GM18498 (cell line): ENCODE measurements at regions not wholly inside any gene's neighbourhood (a gene's known extent, or its start where the extent isn't known, plus 50 kb on each side); places are given as distances from the start of the nearest gene placed in this dataset.
"Not testable (repeated sequence)": the region's sequence is repeated elsewhere in the genome, so short reads cannot be mapped to it uniquely, and the experiment has no call there.

ENCODE experiments used
- ATAC-seq: cut with Tn5 transposase; IDR thresholded peaks from one replicate; pipeline ENCODE4 v1.9.1; 2021; ENCODE audit warnings: mild to moderate bottlenecking, moderate library complexity; ENCODE audit not compliant: unreplicated experiment

DNA sequence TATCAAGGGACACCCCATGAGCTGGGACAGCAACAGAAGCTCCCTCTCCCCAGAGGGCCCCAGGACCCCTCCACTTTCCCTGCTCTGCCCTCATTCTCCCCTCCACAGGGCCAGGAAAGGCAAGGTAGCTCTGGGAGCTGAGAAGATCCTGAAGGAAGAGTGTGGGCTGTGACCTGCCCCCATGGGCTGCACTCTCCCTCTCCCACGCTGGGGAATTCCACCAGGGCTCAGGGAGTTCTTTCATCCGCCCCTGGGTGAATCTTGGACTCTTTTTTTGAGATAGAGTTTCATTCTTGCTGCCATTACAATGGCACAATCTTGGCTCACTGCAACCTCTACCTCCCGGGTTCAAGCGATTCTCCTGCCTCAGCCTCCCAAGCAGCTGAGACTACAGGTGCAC is 73.8 kb downstream of the C9orf50 start:
- ATAC-seq, result no peak

DNA sequence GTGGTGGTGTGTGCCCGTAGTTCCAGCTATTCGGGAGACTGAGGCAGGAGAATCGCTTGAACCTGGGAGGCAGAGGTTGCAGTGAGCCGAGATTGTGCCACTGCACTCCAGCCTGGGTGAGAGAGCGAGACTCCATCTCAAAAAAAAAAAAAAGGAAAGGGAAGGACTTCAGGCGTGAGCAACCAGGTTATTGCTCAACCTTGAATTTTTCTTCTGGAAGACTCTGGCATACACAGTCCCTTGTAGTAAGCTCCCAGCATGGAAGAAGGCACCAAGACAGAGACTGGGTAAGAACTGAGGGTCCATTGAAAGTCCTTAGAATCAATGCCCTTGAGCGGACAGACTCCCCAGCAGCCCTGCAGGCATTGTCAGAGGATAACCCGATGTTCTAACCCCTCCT is 75.0 kb downstream of the C9orf50 start:
- not testable (repeated sequence) for ATAC-seq

DNA sequence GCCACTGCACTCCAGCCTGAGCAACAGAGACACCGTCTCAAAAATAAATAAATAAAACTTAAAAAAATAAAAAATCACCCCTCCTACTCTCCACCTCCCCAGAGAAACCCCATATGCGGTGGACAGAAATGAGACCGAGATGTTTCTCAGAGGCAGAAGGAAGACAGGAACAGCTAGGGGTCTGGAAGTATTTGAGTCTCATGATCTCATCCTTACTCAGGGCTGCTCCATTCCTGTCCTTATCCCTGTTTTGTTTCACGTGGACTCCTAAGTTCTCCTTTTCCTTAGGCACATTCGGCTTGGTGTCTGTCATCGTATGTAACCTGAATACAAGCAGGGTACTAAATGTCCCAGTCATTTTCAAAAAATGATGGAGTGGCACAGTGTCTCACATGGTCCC is 76.1 kb downstream of the C9orf50 start:
- no peak for ATAC-seq

DNA sequence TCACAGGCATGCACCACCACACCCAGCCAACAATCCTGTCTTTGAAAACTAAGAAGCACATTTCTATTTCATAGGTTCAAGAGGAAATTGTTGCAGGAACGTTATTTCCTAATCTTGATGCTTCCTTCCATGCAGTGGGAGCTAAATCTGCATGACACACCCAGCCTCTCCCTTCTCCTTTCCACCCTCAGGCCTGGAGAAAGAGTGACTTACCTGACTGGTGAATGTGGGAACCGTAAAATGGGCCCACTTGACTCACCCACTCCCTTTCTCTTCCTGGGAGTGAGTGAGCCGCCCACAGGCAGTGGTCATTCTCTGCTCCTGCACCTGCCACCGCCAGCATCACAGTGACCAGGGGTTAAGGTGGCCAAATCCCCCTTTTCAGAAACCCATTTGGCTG is 78.2 kb downstream of the C9orf50 start:
- no peak for ATAC-seq

DNA sequence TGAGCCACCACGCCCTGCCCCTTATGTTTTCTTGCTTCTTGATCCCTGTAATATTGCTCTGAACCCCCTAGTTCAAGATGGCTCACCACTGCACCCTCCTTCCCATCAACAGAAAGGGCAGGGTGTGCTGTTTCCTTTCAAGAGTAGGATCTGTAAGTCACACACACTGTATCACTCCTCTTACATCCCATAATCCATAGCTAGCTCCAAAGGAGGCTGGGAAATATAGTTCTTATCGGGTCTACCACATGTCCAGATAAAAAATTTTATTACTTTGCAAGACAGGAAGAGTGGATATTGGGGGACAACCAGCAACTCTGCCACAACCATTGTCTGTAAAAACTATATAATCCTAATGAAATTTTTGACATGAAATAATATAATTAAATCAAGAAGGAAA is 79.6 kb downstream of the C9orf50 start:
- ATAC-seq, result no peak

DNA sequence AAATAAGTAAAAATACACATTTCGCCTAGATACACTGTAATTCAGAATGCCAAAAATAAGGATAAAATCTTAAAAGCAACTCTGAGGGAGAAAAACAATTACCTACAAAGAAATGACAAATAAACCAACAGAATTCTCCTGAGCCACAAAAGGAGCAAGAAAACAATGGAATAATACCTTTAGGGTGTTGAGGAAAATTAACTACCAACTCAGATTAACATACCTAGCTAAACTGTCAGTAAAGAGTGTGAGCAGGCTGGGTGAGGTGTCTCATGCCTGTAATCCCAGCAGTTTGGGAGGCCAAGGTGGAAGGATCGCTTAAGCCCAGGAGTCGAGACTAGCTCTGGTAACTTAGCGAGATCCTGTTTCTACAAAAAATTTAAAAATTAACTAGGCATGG is 81.5 kb downstream of the C9orf50 start:
- ATAC-seq, result no peak

DNA sequence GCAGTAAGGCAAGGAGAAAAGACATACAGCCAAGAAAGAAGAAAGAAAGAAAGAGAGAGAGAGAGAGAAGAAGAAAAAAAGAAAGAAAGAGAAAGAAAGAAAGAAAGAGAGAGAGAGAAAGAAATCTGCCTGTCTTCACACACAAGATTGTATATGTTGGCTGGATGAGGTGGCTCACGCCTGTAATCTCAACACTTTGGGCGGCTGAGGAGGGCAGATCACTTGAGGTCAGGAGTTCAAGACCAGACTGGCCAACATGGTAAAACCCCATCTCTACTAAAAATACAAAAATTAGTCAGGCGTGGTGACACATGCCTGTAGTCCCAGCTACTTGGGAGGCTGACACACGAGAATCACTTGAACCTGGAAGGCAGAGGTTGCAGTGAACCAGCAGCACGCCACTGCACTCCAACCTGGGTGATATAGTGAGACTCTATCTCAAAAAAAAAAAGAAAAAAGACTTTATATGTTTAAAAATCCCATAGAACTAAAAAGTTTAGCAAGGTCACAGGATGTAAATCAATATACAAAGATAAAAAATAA is 89.0 kb downstream of the C9orf50 start:
- ATAC-seq, result not testable (repeated sequence)

DNA sequence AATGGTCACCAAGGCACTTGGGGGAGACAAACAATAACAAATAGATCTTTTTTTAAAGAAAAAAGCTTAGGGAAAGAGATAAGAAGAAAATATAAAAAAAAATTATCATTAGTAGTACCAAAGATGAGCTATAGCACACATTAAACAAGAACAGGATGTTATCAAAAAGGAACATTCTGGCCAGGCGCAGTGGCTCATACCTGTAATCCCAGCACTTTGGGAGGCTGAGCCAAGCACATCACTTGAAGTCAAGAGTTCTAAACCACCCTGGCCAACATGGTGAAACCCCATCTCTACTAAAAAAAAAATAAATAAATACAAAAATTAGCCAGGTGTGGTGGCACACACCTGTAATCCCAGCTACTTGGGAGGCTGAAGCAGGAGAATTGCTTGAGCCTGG is 92.9 kb downstream of the C9orf50 start:
- not testable (repeated sequence) for ATAC-seq

DNA sequence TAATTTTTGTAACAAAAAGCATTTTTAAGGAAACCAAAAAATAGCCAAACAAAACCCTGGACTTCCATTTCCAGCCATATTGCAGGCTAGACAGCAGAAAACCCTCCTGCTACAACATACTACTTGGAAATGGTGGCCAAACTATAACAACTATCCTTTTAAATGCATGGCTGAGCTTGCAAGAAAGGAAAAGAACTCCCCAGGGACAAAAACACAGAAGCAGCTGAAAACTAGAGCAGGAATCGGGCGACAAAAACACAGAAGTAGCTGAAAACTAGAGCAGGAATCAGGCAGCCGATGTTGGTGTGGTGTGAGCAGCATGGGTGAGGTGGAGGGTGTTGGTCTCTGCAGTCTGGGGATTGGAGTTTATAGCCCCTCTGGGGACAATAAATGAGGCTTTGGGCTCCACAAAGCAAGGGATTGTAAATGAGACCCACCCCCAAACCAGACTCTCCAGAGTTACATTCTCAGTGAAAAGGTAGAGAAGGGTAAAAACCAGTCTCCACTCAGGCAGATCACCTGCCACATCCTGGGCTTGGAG is 95.2 kb downstream of the C9orf50 start:
- ATAC-seq, result no peak

DNA sequence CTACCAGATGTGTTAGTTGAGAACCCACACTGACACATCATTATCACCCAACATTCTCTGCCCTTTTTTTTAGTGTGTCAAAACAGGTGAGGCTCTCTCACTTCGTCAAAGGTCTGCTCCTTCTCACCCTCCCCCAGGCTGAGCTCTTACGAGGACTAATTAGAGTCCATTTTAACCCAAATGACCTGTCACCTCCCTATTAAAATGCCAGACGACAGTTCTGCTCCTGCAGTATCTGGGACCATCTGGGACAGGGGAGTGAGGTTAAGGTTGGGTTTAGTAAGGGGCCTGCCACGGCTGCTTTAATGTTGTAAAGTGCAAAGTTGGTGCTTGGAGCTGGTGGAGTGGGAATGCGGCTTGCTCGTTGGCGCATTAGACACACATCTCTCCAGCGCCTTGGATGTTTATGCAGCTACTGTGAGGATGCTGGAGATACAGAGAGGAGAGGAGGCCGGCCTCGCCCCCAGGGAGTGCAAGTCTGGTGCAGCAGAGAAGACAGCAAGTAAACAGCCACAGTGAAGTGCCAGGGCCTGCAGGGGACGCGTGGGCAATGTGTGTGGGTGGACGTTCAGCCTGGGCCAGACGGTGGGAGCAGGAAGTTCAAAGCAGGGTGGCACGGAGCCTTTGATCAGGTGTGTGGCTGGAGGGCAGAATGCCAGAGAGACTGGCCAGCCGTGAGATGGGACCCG is 96.2 kb downstream of the C9orf50 start:
- ATAC-seq, result no peak

DNA sequence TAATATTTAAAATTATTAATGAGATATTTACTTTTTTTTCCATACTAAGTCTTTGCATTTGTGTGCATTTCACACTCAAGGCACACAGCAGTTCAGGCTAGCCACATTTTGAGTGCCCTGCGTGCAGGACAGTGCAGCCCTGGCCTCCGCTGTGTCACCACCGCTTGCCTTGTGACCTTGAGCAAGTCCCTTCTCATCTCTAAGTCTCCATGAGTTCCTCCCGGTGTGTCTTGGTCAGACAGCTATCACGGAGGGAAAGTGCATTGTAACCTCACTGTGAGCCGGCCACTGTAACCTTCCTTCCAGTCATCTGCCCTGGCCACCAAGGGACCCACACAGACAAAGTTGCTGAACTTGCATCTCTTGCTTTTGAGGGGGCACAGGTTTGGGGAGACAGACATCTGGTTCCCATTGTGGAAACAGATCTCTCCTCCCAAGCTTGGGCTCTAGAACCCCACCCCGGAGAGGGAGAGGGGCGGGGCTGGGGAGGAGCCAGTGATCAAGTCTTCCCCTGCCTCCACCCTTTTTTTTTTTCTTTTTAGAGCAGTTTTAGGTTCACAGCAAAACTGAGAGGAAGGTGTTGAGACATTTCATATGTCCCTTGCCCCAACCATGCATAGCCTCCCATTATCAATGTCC is 96.8 kb downstream of the C9orf50 start:
- no peak for ATAC-seq

DNA sequence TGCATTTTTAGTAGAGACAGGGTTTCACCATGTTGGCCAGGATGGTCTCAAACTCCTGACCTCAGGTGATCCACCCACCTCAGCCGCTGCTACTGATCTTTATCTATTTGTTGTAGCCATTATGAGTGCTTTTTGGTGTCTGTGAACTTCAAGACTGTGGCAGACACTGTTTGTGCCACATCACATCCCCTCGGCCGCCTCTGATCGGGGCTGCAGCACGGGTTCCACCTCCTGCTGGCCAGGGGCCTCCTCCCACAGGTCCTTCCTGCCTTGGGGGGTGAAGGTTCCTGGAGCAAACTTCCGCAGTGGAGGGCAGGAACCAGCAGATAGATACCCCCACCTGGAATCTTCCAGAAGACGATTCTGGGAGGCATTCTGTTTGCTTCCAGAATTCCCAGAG is 98.5 kb downstream of the C9orf50 start:
- ATAC-seq, result no peak

DNA sequence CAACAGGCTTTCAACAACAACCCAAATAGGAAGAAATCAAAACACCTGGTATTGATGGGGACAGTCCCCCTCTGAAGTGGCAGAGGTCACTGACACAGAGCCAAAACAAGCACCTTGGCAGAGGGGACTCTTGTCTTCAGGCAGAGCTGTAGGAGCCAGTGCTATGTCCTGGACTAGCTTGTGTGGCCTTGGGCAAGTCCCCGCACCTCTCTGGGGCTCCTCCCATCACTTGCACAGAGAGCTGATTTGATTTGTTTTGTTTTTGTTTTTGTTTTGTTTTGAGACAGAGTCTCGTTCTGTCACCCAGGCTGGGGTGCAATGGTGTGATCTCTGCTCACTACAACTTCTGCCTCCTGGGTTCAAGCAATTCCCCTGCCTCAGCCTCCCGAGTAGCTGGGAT is 100.8 kb downstream of the C9orf50 start:
- ATAC-seq, result no peak

DNA sequence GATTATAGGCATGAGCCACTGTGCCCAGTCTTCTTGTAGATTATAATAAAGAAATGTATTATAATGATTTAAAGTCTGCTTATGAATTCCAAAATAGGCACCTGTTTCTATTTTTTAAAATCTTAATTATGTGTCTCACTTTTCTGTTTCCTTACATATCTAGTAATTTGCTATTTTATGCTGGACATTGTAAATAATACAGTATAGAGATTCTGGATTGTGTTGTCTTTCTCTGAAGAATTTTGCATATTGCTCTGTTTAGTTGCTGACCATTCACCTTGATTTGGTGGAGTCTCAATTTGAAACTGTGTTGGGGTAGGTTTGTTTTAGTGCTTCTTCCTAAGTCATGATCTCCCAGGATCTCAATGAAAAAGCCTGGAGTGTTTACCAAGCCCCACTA is 102.8 kb downstream of the C9orf50 start:
- ATAC-seq, result no peak

DNA sequence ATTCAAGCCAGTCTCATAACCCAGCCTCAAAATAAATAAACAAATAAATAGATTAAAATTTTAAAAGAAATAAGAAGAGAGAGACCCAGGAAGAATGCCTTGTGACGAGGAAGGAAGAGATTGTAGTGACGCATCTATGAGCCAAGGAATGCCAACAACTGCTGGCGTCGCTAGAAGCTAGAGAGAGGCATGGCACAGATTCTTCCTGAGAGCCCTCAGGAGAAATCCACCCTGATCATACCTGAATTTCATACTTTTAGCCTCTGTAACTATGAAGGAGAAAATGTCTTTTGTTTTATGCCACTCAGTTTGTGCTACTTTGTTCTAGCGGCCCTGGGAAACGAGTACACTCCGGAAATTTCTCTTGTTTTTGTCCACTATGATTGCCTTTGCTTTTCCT is 103.9 kb downstream of the C9orf50 start:
- ATAC-seq, result no peak

DNA sequence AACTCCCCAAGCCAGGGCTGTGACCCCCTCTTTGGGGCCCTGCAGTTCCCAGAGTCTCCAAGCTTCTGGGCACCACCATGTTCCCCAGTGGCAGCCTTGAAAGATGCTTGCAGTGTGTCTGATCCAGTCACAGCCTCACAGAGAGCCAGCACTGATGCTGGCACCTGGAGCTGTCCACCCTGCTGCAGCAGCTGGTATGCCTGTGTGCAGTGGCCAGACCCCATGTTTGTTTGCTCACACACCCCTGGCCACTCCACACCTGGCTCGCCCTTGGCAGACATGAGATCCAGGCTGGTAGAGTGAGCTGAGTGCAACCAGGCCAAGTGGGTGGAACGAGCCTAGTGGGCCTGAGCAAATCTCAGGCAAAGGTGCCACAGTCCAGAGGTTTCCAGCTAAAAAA is 106.0 kb downstream of the C9orf50 start:
- no peak for ATAC-seq

DNA sequence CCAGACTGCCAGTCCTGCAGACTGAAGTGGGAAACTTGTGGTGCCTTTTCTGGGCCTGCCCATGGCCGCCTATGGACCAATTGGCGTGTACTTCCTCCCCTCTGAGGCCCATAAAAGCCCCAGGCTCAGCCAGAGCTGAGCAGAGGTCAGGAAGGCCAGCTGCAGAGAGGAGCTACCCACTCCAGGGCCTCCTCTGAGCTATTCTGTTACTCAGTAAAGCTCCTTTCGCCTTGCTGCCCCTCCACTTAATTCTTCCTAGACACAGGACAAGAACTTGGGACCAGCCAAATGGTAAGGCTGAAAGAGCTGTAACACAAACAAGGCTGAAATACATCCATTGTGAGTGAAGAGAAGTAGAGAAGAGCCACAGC is 106.4 kb downstream of the C9orf50 start:
- no peak for ATAC-seq

DNA sequence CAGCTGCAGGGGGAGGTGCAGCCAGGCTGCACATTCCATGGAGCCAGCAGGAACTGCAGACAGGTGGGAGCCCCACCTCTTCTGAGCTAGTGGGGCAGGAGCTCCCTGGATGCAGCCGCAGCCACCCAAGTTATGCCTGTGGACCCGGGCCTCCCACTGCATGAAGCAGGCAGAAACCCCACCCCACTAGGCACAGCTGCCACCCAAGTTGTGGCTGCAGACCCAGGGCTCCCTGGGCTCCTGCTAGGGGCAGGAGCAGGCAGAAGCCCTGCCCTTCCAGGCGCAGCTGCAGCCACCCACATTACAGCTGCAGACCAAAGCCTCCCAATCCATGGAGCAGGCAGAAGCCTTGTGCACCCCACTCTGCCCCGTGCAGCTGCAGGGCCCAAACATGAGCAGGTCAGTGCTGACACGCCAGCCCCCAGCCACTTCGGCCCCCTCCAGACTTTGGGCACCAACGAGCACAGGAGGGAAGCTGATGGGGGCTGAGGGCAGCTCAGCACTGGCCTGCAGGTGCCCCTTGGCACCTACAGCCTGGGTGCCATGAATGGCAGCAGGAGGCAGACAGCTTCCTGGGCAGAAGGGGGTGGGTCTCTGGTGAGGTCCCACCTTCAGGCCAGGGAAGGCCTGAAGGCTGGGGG is 106.9 kb downstream of the C9orf50 start:
- no peak for ATAC-seq

DNA sequence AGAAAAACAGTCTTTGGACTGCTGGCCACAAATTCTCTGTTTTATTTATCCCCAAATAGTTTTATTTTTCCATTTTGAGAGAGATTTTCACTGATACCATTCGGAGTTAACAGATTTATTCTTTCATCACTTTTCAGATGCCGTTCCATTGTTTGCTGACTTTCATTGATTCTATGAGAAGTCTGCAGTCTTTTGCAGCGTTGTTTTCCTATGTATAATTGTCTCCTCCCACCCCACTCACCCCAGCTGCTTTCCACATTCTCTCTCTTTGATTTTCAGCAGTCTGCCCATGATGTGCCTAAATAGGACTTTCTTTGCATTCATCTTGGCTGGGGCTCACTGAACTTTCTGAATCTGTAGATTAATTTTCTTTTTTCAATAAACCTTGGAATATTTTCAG is 107.6 kb downstream of the C9orf50 start:
- no peak for ATAC-seq

DNA sequence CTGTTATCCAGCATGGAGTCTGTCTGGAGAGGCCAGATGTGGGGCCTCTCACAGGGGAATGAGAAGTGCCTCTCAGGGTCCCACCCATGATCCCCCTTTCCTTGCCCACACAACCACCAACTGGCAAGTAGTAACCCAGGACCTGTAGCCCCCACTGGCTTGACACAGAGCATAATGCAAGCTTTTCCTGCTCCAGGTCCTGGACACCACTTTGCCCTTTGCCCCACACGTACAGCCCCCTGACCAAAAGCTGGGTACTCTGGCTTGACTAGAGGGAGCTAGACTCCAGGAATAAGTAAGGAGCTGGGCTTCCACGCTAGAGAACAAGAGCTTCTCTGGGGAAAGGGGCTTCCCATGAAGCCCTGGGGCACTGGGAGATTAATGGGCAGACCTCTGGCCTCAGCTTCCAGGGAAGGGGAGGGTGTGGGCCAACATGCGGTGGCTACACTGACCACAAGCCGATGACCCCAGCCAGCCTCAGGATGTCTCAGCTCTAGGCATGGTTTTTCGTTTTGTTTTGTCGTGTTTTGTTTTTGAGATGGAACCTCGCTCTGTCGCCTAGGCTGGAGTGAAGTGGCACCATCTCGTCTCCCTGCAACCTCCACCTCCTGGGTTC is 109.5 kb downstream of the C9orf50 start:
- no peak for ATAC-seq

DNA sequence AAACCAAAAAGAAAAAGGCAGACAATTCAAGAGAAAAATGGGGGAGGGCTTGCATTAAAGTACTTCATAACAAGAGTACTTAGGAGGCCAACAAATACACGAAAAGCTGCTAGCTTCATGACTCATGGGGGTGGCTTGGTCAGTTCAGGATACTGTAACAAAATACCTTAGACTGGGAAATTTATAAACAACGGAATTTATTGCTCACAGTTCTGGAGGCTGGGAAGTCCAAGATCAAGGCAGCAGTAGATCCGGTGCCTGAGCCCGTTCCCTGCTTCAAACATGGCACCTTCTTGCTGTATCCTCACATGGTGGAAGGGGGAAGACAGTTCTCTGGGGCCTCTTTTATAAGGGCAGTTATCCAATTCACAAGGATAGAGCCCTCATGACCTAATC is 111.4 kb downstream of the C9orf50 start:
- no peak for ATAC-seq

DNA sequence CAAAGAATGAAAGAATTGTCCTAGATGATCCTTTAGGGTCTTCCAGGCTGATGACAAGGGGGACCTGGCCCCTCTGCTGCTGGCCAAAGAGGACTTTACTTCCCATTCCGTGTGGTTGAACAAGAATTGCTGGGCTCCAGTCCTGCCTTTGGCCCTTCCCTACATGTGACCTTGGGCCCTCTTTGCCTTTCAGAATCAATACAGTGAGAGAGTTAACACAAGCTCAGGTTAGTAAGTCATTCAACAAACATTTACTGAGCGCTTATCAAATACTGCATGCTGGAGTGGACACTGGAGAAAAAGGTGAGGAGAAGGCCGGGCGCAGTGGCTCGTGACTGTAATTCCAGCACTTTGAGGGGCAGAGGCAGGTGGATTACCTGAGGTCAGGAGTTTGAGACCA is 113.1 kb downstream of the C9orf50 start:
- ATAC-seq, result no peak
